Medulla oblongata (tissue), 1 donor: ENCODE measurements at regions not wholly inside any gene's neighbourhood (a gene's known extent, or its start where the extent isn't known, plus 50 kb on each side); places are given as distances from the start of the nearest gene placed in this dataset.
"Not testable (repeated sequence)": the region's sequence is repeated elsewhere in the genome, so short reads cannot be mapped to it uniquely, and the experiment has no call there.

ENCODE experiments used
- DNase-seq: peaks from one replicate; pipeline ENCODE4 v3.0.0-alpha.2; 2015; ENCODE audit errors: extremely low spot score

GRCh38 chr9:120338340-120338739, 241.6 kb downstream of the CDK5RAP2 start:
- no peak for DNase-seq

- DNase-seq: no peak
Observed at GRCh38 chr9:120337131-120337530, 242.8 kb downstream of the CDK5RAP2 start.

DNA sequence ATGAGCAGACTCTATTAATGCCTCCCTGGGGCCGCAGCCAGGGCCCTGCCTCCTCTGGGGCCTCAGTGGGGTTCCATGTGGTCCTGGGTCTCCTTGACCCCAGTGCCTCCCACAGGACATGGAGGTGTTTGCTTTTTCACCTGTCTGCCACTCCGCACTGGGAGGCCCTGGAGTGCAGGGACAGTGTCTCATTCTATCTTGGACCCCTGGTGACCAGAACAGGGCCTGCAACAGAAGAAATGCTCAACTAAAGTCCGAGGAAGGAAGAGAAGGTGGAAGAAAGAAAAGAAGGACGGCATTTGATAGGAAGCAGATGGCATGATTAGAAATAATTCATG, 243.2 kb downstream of the CDK5RAP2 start:
- no peak for DNase-seq

DNA sequence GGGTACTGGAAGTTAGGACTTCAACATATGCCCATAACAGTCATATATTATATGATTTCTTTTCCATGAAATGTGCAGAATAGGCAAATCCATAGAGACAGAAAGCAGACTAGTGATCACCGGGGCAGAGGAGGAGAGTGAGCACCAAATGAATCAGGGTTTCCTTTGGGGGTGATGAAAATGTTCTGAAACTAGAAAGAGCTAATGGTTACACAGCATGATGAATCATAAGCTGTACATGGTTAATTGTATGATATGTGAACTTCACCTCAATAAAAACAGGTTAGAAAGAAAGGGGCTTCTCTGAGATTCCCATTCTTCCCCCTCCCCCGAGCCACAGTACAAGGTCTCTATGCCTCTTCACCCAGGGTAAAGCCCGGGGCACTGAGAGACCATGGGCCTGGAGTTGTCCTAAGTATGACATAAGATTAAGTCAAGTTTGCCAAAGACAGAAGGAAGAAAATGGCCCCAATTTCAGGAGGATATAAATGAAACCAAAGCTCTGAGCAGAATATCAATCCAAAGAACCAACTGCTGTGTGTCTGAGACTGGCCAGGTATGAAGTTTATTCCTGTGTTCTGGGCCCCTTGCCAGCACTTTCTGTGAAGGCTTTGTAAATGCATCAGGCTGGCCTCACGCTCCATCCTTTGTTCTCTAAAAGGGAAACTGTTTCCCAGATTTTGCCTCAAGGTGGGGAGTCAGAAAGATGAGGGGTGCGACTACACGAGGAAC, 243.8 kb downstream of the CDK5RAP2 start:
- DNase-seq: no peak

DNA sequence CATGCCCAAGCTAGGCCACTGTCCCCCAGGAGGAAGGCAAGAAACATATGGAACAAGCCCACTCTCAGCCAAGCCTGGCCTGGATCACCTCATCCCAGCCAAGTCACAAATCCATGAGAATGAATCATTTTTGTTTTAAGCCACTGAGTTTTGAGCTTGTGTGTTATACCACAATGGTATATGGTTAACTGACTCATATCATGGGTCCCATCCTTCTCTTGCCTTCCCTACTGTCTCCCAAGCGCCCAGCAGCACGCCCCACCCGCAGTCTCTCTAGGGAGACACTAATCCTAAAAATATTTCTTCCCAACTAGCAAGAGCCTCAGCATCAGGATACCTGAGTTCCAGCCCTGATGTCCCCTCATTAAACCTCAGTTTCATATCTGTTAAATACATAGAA, 248.1 kb downstream of the CDK5RAP2 start:
- DNase-seq: no peak

GRCh38 chr9:120330031-120330430, 249.9 kb downstream of the CDK5RAP2 start:
- no peak for DNase-seq

GRCh38 chr9:120327322-120327721, 252.6 kb downstream of the CDK5RAP2 start:
- no peak for DNase-seq

DNA sequence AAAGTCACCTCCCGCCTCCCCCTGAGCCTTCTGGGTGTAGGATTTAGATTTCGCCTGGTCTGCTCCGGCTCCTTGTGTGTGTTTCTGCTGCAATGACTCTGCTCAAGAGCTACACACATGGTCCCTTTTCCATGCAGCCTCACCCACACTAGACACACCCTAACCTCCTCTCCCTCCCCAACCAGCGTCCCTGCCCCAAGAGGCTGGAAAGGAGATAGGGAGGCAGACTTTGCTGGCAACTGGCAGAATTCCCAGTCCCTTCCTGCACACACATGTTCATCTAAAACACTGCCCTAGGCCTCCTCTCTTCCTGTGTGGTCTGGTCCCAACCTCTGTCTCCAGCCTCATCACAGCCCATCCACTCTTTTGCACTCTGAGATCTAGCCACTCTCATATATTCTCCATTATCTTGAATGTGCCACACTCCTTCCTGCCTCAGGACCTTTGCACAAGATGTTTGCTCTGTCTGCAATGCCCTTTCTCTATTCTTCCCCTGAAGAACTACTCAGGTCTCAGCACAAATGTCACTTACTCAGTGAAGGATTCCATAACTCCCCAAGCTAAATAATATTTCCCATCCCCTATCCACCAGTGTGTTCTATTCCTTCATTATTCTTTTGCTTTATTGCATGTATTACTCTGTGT, 253.8 kb downstream of the CDK5RAP2 start:
- DNase-seq: no peak

GRCh38 chr9:120324996-120325642, 254.8 kb downstream of the CDK5RAP2 start:
- no peak for DNase-seq

- no peak for DNase-seq
Observed at GRCh38 chr9:120324461-120324860, 255.5 kb downstream of the CDK5RAP2 start.

DNA sequence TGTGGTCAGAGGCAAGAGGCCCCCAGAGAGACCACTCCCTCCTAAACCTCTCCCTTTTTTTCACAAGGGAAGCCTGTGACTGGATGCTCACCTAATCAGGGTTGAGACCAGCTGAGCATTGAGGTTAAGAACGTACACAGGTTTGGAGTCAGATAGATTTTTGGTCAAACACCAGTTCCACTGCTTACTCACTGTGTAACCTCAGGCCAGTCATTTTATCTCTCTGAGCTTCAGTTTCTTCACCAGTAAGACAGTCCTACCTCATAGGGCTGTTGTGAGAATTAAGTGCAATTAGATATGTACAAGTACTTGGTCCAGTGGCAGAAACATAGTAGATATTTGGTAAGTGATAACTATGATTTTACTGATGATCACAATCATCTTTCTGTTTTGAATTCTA, 256.8 kb downstream of the CDK5RAP2 start:
- DNase-seq: no peak

GRCh38 chr9:120319452-120319851, 260.5 kb downstream of the CDK5RAP2 start:
- DNase-seq: no peak

GRCh38 chr9:120315154-120315553, 264.8 kb downstream of the CDK5RAP2 start:
- no peak for DNase-seq

DNA sequence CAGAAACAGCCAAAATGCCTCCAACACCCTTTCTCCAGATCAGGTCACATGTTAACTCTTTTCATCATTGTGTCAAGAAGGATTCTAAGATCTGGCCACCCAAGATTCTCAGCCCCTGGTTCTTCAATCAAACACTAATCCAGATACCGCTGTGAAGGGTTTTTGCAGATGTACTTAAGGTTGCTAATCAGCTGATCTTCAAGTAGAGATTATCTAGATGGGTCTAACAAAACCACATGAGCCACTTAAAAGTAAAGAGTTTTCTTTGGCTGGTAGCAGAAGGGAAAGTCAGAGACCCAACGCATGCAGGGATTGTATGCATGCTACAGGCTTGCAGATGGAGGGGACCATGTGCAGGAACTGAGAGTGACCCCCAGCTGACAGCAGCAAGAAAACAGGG, 267.9 kb downstream of the CDK5RAP2 start:
- DNase-seq: no peak

GRCh38 chr9:120310035-120310434, 269.9 kb downstream of the CDK5RAP2 start:
- DNase-seq: no peak

- no peak for DNase-seq
Observed at GRCh38 chr9:120308495-120308894, 271.5 kb downstream of the CDK5RAP2 start.

GRCh38 chr9:120307599-120307998, 272.4 kb downstream of the CDK5RAP2 start:
- DNase-seq: no peak

GRCh38 chr9:120306561-120306960, 273.4 kb downstream of the CDK5RAP2 start:
- DNase-seq: no peak

GRCh38 chr9:120306088-120306487, 273.9 kb downstream of the CDK5RAP2 start:
- no peak for DNase-seq

DNA sequence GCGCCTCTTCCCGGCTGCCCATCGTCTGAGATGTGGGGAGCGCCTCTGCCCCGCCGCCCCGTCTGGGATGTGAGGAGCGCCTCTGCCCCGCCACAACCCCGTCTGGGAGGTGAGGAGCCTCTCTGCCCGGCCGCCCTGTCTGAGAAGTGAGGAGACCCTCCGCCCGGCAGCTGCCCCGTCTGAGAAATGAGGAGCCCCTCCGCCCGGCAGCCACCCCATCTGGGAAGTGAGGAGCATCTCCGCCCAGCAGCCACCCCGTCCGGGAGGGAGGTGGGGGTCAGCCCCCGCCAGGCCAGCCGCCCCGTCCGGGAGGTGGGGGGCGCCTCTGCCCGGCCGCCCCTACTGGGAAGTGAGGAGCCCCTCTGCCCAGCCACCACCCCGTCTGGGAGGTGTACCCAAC, 275.1 kb downstream of the CDK5RAP2 start:
- DNase-seq: not testable (repeated sequence)

GRCh38 chr9:120303519-120303918, 276.4 kb downstream of the CDK5RAP2 start:
- no peak for DNase-seq

DNA sequence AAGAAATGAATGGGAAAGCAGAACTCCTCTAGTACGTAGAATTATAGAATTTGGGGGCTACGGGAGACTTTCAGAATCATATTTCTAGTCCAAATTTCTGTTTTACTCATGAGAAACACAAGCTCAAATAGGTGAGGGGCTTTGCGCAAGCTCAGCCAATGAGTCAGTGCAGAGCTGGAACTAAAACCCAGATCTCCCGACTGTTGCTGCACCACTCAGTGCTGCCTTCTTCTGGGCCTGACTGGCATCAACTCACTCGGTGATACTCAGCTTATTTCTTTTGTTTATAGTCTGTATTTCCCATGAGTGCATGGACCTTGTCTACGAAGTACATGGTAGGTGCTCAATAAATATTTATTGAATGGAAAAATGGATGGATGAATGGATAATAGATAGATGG, 280.2 kb downstream of the CDK5RAP2 start:
- no peak for DNase-seq

DNA sequence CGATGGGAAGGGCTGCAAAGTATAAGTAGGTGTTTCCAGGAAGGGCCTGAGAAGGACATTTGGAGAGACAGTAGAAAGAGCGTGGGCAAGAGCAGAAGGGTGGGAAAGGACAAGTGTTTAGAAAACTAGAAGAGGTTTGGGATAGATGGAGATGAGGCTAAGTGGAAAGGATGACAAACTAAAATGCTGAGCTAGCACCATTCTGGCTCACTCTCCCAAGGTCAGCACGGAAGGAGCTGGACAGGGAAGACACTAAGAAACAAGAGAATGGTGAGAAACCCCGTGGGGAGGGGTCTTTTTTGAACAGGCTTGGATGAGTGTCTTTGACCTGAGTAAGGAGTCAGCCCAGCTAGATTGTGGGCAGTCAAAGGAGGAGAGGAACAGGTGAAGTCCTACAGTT, 286.0 kb downstream of the CDK5RAP2 start:
- no peak for DNase-seq
